ENCODE measurements at regions not wholly inside any gene's neighbourhood (a gene's known extent, or its start where the extent isn't known, plus 50 kb on each side); places are given as distances from the start of the nearest gene placed in this dataset.

DNA sequence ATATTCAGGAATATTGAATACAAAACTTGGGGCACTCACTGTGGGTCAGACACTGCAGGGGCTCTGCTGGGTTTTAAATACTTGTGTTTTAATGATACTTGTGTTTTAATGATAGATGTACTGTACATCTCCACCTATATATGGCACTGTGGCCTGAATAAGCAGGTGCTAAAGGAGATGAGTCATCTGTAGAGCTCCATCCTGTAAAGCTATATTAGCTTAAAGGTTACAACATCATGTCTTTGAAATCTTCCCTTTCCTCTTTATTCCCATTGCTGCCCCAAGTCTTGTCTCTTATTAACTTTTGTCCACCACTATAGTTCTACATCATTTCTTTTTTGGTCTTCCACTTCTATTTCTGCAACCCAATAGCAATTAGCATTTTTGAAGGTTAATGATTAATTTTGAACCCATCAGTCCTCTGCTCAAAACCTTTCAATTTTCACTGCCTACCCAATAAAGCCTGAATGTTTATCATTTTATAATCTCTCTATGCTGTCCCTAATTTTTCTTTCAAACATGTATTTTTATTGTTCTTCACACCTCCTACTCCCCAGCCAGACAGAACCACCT lies 113.3 kb upstream of the PTGFR start:
- TF ChIP-seq, protein P1, sequence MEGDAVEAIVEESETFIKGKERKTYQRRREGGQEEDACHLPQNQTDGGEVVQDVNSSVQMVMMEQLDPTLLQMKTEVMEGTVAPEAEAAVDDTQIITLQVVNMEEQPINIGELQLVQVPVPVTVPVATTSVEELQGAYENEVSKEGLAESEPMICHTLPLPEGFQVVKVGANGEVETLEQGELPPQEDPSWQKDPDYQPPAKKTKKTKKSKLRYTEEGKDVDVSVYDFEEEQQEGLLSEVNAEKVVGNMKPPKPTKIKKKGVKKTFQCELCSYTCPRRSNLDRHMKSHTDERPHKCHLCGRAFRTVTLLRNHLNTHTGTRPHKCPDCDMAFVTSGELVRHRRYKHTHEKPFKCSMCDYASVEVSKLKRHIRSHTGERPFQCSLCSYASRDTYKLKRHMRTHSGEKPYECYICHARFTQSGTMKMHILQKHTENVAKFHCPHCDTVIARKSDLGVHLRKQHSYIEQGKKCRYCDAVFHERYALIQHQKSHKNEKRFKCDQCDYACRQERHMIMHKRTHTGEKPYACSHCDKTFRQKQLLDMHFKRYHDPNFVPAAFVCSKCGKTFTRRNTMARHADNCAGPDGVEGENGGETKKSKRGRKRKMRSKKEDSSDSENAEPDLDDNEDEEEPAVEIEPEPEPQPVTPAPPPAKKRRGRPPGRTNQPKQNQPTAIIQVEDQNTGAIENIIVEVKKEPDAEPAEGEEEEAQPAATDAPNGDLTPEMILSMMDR (IDR thresholded peaks at IDR 0.05; ENCODE audit: low read length, missing control alignments): no peak
- DNase-seq (ENCODE audit: low read depth): no peak
- H3K4me3 ChIP-seq (replicated peaks; ENCODE audit: low read depth, low read length): no peak overlapping the region

DNA sequence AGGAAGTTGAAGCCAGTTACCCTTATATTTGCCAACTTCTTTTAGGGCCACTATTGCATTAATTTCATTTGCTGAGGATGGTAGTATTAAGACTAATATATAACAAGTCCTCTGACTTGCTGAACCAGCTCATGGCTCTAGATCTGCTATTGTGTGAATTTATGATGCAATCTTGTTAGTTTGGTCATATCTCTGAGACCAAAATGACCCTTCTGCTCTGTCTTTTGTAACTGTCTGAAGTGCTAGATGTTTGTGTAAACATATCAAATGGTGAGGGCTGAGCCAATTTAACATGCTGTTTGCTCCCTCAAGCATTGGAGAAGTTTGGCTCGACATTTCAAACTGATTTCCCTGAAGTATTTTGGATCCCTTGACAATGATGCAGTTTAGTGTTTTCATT lies 106.9 kb upstream of the PTGFR start:
- TF ChIP-seq, protein P1 (IDR thresholded peaks at IDR 0.05; ENCODE audit: low read length, missing control alignments): no peak
- DNase-seq (ENCODE audit: low read depth): peak; percentile 13

DNA sequence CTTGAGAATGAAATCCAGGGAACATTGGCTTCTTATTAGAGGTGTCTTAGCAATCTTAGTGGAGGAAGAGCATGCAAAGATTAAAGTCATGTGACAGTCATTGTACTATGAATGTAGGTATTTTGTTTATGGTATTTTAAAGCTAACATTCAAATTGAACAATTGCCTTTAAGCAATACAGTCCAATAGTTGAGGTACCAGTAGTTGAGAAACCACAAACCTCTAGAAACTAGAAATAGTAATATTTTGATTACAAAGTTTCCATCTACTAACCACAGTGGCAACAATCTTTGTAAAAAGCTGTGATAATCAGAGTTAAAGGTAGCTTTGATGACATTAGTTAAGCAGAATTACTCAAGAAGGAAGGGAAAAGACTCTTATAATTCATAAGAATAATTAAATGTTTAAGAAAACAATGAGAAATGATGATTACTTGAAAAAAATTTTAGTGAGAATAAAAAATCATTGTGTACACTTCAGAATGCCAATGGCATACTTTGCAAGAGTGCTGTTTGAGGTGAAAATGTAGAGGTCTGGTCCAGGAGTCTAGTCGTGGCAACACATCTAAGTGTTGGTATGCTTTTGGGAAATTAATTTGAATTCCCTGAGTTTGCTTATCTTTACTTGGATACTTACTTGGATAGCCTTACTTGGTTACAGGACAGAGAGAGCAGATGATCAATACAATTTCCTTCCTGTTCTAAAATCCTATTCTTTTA lies 104.9 kb upstream of the PTGFR start:
- TF ChIP-seq, protein P1 (IDR thresholded peaks at IDR 0.05; ENCODE audit: low read length, missing control alignments): no peak
- no peak overlapping the region for H3K4me3 ChIP-seq (replicated peaks; ENCODE audit: low read depth, low read length)
- no peak for DNase-seq (ENCODE audit: low read depth)

More for the DNA sequence above, 106.9 kb upstream of the PTGFR start:
- no peak overlapping the region for H3K4me3 ChIP-seq (replicated peaks; ENCODE audit: low read depth, low read length)

DNA sequence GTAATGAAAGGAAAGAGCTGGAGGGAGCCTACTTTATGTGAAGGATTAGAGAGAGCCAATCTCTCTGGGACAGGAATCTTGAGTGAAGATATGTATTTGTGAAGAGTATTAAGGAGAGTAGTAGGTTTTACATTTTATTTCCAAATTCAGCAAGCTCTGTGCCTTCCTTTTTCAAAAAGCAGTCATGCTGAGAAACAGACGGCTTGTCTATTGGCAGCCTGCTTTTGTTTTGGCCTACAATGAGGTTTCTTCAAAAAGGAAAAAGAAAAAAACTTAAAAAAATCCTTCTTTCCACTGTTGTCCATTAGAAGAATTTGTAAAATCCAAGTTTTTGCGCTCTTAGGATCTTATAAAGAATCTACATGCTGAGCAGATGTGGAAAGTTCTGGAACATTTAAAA lies 103.6 kb upstream of the PTGFR start:
- H3K4me3 ChIP-seq (replicated peaks; ENCODE audit: low read depth, low read length): no peak overlapping the region
- TF ChIP-seq, protein P1 (IDR thresholded peaks at IDR 0.05; ENCODE audit: low read length, missing control alignments): no peak
- no peak for DNase-seq (ENCODE audit: low read depth)

DNA sequence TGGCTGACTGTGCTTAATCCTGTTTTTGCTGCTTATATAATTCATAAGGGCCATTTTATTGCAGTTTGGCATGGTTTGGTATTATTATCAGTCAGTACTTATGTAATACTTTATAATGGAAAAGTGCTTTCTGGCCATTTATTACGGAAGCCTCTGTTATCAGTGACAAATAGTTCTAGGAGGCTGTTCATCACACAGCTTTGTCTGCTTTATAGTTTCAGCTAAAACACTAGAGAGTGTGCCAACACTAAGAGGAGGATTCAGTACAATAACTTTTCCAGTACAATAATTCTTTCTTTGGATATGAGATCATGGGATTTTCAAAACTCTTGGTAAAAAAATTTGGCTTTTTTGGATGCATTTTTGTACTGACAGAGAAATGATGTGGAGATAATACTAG lies 102.9 kb upstream of the PTGFR start:
- no peak overlapping the region for H3K4me3 ChIP-seq (replicated peaks; ENCODE audit: low read depth, low read length)
- TF ChIP-seq, protein P1 (IDR thresholded peaks at IDR 0.05; ENCODE audit: low read length, missing control alignments): no peak
- DNase-seq (ENCODE audit: low read depth): peak; percentile 62

DNA sequence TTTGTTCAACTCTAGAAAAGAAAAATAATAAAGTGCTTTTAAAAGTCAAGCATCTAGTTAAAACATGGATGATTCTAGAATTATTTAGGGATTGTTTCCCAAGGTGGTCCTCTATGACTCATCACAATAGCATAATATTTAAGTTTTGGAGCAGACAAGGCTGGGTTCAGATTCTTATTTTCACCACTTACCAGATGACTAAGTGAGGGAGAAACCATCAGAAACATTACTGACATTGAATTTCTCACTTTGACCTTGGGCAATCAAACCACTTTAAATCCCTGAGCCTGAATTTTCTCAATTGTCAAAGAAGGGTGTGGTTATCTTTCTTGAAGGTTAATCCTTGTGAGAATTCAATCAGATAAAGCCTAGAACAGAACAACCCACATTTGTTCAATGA lies 102.5 kb upstream of the PTGFR start:
- no peak overlapping the region for H3K4me3 ChIP-seq (replicated peaks; ENCODE audit: low read depth, low read length)
- TF ChIP-seq, protein P1 (IDR thresholded peaks at IDR 0.05; ENCODE audit: low read length, missing control alignments): no peak
- no peak for DNase-seq (ENCODE audit: low read depth)

DNA sequence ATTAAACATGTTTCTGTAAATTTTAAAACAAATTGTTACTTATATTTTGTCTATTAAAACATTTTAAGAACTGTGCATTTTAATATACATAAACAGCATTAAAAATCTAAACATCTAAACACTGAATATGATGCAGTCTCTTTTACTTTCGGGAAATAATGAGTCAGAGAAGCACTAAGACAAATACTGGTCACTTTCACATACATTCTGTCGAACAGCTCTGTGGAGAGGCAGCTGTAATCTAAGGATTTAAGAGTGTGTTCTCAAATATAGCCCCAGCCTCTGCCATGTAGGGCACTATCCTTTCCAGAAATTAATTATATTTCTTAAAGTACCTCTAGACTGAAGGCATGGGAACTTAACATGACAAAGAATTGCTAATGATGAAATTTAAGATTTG lies 89.6 kb upstream of the PTGFR start:
- no peak for DNase-seq (ENCODE audit: low read depth)

More for the DNA sequence above, 89.6 kb upstream of the PTGFR start:
- H3K4me3 ChIP-seq (replicated peaks; ENCODE audit: low read depth, low read length): no peak overlapping the region
- TF ChIP-seq, protein P1 (IDR thresholded peaks at IDR 0.05; ENCODE audit: low read length, missing control alignments): no peak
